ENCODE measurements at regions not wholly inside any gene's neighbourhood (a gene's known extent, or its start where the extent isn't known, plus 50 kb on each side); places are given as distances from the start of the nearest gene placed in this dataset.

DNA sequence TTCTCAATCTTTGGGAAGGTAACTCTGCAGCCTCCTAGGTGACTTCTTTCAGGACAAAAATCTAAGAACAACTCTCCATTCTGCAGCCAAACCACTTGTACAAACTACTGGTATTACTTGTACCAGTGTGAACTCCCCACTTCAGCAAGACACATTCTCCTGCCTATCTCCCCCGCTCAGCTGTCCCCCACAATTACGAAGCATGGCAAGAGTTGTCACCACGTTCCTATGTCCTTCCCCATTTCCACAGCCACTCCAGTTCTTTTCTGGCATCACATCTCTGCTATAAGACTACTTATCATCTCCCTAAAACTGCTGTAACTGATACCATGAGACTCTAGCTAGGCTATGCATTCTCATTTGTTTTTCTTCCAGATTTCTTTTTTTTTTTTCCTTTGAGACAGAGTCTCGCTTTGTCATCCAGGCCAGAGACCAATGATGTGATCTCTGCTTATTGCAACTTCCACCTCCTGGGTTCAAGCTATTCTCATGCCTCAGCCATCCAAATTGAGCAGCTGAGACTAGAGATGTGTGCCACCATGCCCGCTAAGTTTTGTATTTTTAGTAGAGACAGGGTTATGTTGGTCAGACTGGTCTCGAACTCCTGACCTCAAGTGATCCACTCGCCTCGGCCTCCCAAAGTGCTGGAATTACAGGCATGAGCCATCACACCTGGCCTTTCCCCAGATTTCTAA, 71.9 kb upstream of the CDON start:
- Histone ChIP-seq H3K27me3 (ENCODE audit: insufficient read depth, low read length) (no peaks in the 10 kb centered on the region), H3K9ac (ENCODE audit: extremely low read depth, insufficient read length, low read length) (no peak overlapping the region), H2AK5ac (ENCODE audit: insufficient read length, low read length) (no peak overlapping the region), H3K23ac (ENCODE audit: insufficient read length, low read depth, low read length) (no peak overlapping the region), H3K79me2 (ENCODE audit: insufficient read depth, low read length) (no peaks in the 10 kb centered on the region), H3K56ac (ENCODE audit: insufficient read length, low read depth, low read length) (no peak overlapping the region), H4K20me1 (ENCODE audit: control insufficient read depth, insufficient read depth, insufficient read length) (peaks cover 2% of the 10 kb centered on the region), H4K8ac (replicated peaks; ENCODE audit: insufficient read length, low read depth, low read length) (no peak overlapping the region), H2BK15ac (ENCODE audit: low read depth, low read length) (no peak overlapping the region), H3K4me1 (ENCODE audit: insufficient read depth, low read length) (peaks cover 17% of the 10 kb centered on the region), H4K5ac (ENCODE audit: insufficient read length, low read depth, low read length) (no peak overlapping the region), H3K9me3 (ENCODE audit: control insufficient read depth, low read depth, low read length) (no peaks in the 10 kb centered on the region), H4K91ac (ENCODE audit: insufficient read length, low read depth, low read length) (no peak overlapping the region), H3K27ac (ENCODE audit: insufficient read length, low read depth, low read length) (no peak overlapping the region), H3K79me1 (ENCODE audit: insufficient read depth, low read depth, low read length, poor library complexity, severe bottlenecking) (no peaks in the 10 kb centered on the region), H2BK5ac (ENCODE audit: insufficient read length, low read length) (no peak overlapping the region), H3K14ac (ENCODE audit: insufficient read depth, low read length) (no peak overlapping the region), H3T11ph (ENCODE audit: low read length) (no peak overlapping the region), H3K18ac (ENCODE audit: insufficient read length, low read depth, low read length) (no peak overlapping the region), H3K23me2 (ENCODE audit: insufficient read length, low read depth, low read length, poor library complexity, severe bottlenecking) (no peaks in the 10 kb centered on the region), H2BK20ac (ENCODE audit: low read depth, low read length, poor library complexity, severe bottlenecking) (no peak overlapping the region), H2BK120ac (ENCODE audit: low read depth, low read length, poor library complexity, severe bottlenecking) (no peak overlapping the region), H3K4me2 (ENCODE audit: insufficient read depth, insufficient read length, low read length) (no peak overlapping the region), H3K4ac (ENCODE audit: low read depth, low read length) (no peak overlapping the region), H2BK12ac (ENCODE audit: insufficient read length, low read depth, low read length) (no peak overlapping the region), H2AFZ (ENCODE audit: low read length) (no peak overlapping the region)
- Mint-ChIP-seq H3K9me3 (no peaks in the 10 kb centered on the region), H3K27ac (no peak overlapping the region), H3K36me3 (ENCODE audit: insufficient read depth in 1 of 3, low read depth in 3 of 3) (no peaks in the 10 kb centered on the region), H3K27me3 (ENCODE audit: low read depth) (peaks cover 2% of the 10 kb centered on the region), H3K4me3 (no peak overlapping the region), H3K4me1 (peaks cover 48 to 57% of the 10 kb centered on the region in 2 experiments)
- no peak for TF ChIP-seq CTCF (conservative IDR thresholded peaks at IDR 0.05)
- no CpG with 5 or more reads among the region's 8 CpGs for WGBS (ENCODE audit: extremely low coverage, insufficient read length, low lambda C conversion rate)
- no peak for DNase-seq

Data from H9 (cell line).